ENCODE measurements at regions not wholly inside any gene's neighbourhood (a gene's known extent, or its start where the extent isn't known, plus 50 kb on each side); places are given as distances from the start of the nearest gene placed in this dataset.

GRCh38 chr7:54115028-54115763, 427.0 kb upstream of the VSTM2A start:
- TF ChIP-seq CTCF (IDR thresholded peaks at IDR 0.05) (no peak), POLR2A (IDR thresholded peaks at IDR 0.05) (no peak)

All from body of pancreas (tissue), 4 donors.